CD8-positive, alpha-beta memory T cell (primary cell): ENCODE measurements at regions not wholly inside any gene's neighbourhood (a gene's known extent, or its start where the extent isn't known, plus 50 kb on each side); places are given as distances from the start of the nearest gene placed in this dataset.

Experiments
- CTCF ChIA-PET: fragments of 350-600 bp; sonication (Branson Sonifier 250); formaldehyde crosslinking; loops from one replicate; lab custom pipeline; 2021; ENCODE audit warnings: antibody characterized with exemption; lab: Charles Lee
- POLR2A ChIA-PET: fragments of 350-600 bp; sonication (Branson Sonifier 250); formaldehyde crosslinking; loops from one replicate; lab custom pipeline; 2021; ENCODE audit warnings: antibody characterized with exemption; lab: Charles Lee
- DNase-seq, 5 donors: peaks; one replicate each; pipeline versions ENCODE4 v3.0.0 to v3.0.0-alpha.2; 2020 to 2022; ENCODE audit warnings: mixed read lengths in 1 of 5
- H3K27ac ChIP-seq: one replicate; pipeline ENCODE4 v1.7.0; 2013; ENCODE audit warnings: low read depth, mild to moderate bottlenecking, low read length, moderate library complexity
- H3K27me3 ChIP-seq: 2 replicates; pipeline ENCODE4 v1.7.0; 2013; ENCODE audit warnings: low read length, mild to moderate bottlenecking; ENCODE audit not compliant: insufficient read depth, poor library complexity, severe bottlenecking
- H3K36me3 ChIP-seq: 2 replicates; pipeline ENCODE4 v1.7.0; 2013; ENCODE audit warnings: mild to moderate bottlenecking, low read length, moderate library complexity; ENCODE audit not compliant: insufficient read depth
- H3K4me1 ChIP-seq: 2 replicates; pipeline ENCODE4 v1.7.0; 2013; ENCODE audit warnings: mild to moderate bottlenecking, low read length, moderate library complexity; ENCODE audit not compliant: insufficient read depth
- H3K4me3 ChIP-seq: 2 replicates; pipeline ENCODE4 v1.7.0; 2013; ENCODE audit warnings: mild to moderate bottlenecking, low read length
- H3K9me3 ChIP-seq: 2 replicates; pipeline ENCODE4 v1.7.0; 2013; ENCODE audit warnings: mild to moderate bottlenecking, low read length
- H3K27ac Mint-ChIP-seq, 8 donors: one replicate each; pipeline ENCODE4 v1.8.0; 2020 to 2021; ENCODE audit warnings: mixed read lengths in 8 of 8, mild to moderate bottlenecking in 6 of 8, inconsistent platforms in 3 of 8, moderate library complexity in 3 of 8
- H3K27me3 Mint-ChIP-seq, 2 donors: one replicate each; pipeline ENCODE4 v1.8.0; 2020 to 2021; ENCODE audit warnings: mixed read lengths in 2 of 2, mild to moderate bottlenecking in 1 of 2, moderate library complexity in 1 of 2
- H3K36me3 Mint-ChIP-seq, 3 donors: one replicate each; pipeline ENCODE4 v1.8.0; 2020 to 2021; ENCODE audit warnings: mixed read lengths in 3 of 3, inconsistent platforms in 1 of 3, mild to moderate bottlenecking in 1 of 3
- H3K4me1 Mint-ChIP-seq, 3 donors: one replicate each; pipeline ENCODE4 v1.8.0; 2020 to 2021; ENCODE audit warnings: mixed read lengths in 3 of 3, inconsistent platforms in 1 of 3, mild to moderate bottlenecking in 1 of 3
- H3K4me3 Mint-ChIP-seq, 7 donors: one replicate each; pipeline ENCODE4 v1.8.0; 2020 to 2021; ENCODE audit warnings: mixed read lengths in 7 of 7, mild to moderate bottlenecking in 6 of 7, moderate library complexity in 4 of 7, inconsistent platforms in 2 of 7
- H3K9me3 Mint-ChIP-seq, 5 donors: one replicate each; pipeline ENCODE4 v1.8.0; 2020 to 2022; ENCODE audit warnings: mixed read lengths in 5 of 5, mild to moderate bottlenecking in 3 of 5, moderate library complexity in 2 of 5, inconsistent platforms in 1 of 5

- Histone ChIP-seq H3K9me3 (no peaks in the 10 kb centered on the region), H3K36me3 (no peaks in the 10 kb centered on the region), H3K27ac (no peak overlapping the region), H3K27me3 (no peaks in the 10 kb centered on the region), H3K4me3 (no peak overlapping the region), H3K4me1 (no peaks in the 10 kb centered on the region)
- Mint-ChIP-seq H3K4me1 (no peaks in the 10 kb centered on the region), H3K4me3 (no peak overlapping the region), H3K27ac (no peak overlapping the region), H3K9me3 (peaks cover 0 to 4% (median 0%) of the 10 kb centered on the region in 5 donors), H3K27me3 (peaks cover 0 to 3% of the 10 kb centered on the region in 2 donors), H3K36me3 (no peaks in the 10 kb centered on the region)
- DNase-seq = no peak
- ChIA-PET POLR2A (no interaction called here), CTCF (no interaction called here)
These were observed 508.7 kb downstream of the SOX2 start for GRCh38 chr3:182220471-182220870.

GRCh38 chr3:182226995-182227394 lies 515.3 kb downstream of the SOX2 start:
- no peak overlapping the region for H3K4me3 Mint-ChIP-seq
- H3K27me3 Mint-ChIP-seq = no peaks in the 10 kb centered on the region
- no peaks in the 10 kb centered on the region for H3K4me1 Mint-ChIP-seq
- peaks cover 0 to 11% (median 3%) of the 10 kb centered on the region in 5 donors for H3K9me3 Mint-ChIP-seq
- DNase-seq = no peak
- H3K27ac ChIP-seq = no peak overlapping the region
- ChIA-PET CTCF (no interaction called here), POLR2A (no interaction called here)
- H3K36me3 Mint-ChIP-seq = peaks cover 0 to 3% (median 0%) of the 10 kb centered on the region in 3 donors
- H3K27me3 ChIP-seq = no peaks in the 10 kb centered on the region
- no peaks in the 10 kb centered on the region for H3K36me3 ChIP-seq
- no peak overlapping the region for H3K27ac Mint-ChIP-seq
- H3K9me3 ChIP-seq = no peaks in the 10 kb centered on the region
- H3K4me1 ChIP-seq = no peaks in the 10 kb centered on the region
- no peak overlapping the region for H3K4me3 ChIP-seq

- CTCF ChIA-PET = no interaction called here
These were observed 521.7 kb downstream of the SOX2 start for GRCh38 chr3:182233405-182233804.

GRCh38 chr3:182233957-182234356 lies 522.2 kb downstream of the SOX2 start:
- Mint-ChIP-seq H3K4me3 (no peak overlapping the region), H3K27me3 (no peaks in the 10 kb centered on the region), H3K9me3 (peaks cover 0 to 8% (median 3%) of the 10 kb centered on the region in 5 donors), H3K36me3 (no peaks in the 10 kb centered on the region), H3K27ac (no peak overlapping the region), H3K4me1 (no peaks in the 10 kb centered on the region)
- no peak for DNase-seq
- ChIA-PET POLR2A (no interaction called here), CTCF (no interaction called here)
- H3K27me3 ChIP-seq = no peaks in the 10 kb centered on the region
- H3K4me3 ChIP-seq = no peak overlapping the region
- H3K4me1 ChIP-seq = no peaks in the 10 kb centered on the region
- no peaks in the 10 kb centered on the region for H3K9me3 ChIP-seq
- no peaks in the 10 kb centered on the region for H3K36me3 ChIP-seq
- no peak overlapping the region for H3K27ac ChIP-seq

More at GRCh38 chr3:182233405-182233804, 521.7 kb downstream of the SOX2 start:
- Histone ChIP-seq H3K4me1 (no peaks in the 10 kb centered on the region), H3K4me3 (no peak overlapping the region), H3K27ac (no peak overlapping the region), H3K36me3 (no peaks in the 10 kb centered on the region), H3K27me3 (no peaks in the 10 kb centered on the region), H3K9me3 (no peaks in the 10 kb centered on the region)
- Mint-ChIP-seq H3K27me3 (no peaks in the 10 kb centered on the region), H3K36me3 (no peaks in the 10 kb centered on the region), H3K4me3 (no peak overlapping the region), H3K4me1 (no peaks in the 10 kb centered on the region), H3K9me3 (peaks cover 0 to 6% (median 3%) of the 10 kb centered on the region in 5 donors), H3K27ac (no peak overlapping the region)
- POLR2A ChIA-PET = no interaction called here
- DNase-seq = no peak

GRCh38 chr3:182234881-182235280 lies 523.2 kb downstream of the SOX2 start:
- Histone ChIP-seq H3K27ac (no peak overlapping the region), H3K4me3 (no peak overlapping the region), H3K4me1 (no peaks in the 10 kb centered on the region), H3K9me3 (no peaks in the 10 kb centered on the region), H3K27me3 (no peaks in the 10 kb centered on the region), H3K36me3 (no peaks in the 10 kb centered on the region)
- ChIA-PET CTCF (no interaction called here), POLR2A (no interaction called here)
- Mint-ChIP-seq H3K4me1 (no peaks in the 10 kb centered on the region), H3K27ac (no peak overlapping the region), H3K36me3 (no peaks in the 10 kb centered on the region), H3K27me3 (no peaks in the 10 kb centered on the region), H3K9me3 (peaks cover 0 to 4% (median under 1%) of the 10 kb centered on the region in 5 donors), H3K4me3 (no peak overlapping the region)
- no peak for DNase-seq

GRCh38 chr3:182235504-182235903 lies 523.8 kb downstream of the SOX2 start:
- H3K36me3 ChIP-seq = no peaks in the 10 kb centered on the region
- no peak overlapping the region for H3K4me3 Mint-ChIP-seq

GRCh38 chr3:182238126-182238525 lies 526.4 kb downstream of the SOX2 start:
- POLR2A ChIA-PET = no interaction called here
- Mint-ChIP-seq H3K36me3 (no peaks in the 10 kb centered on the region), H3K9me3 (peaks cover 0 to 2% (median 0%) of the 10 kb centered on the region in 5 donors), H3K4me3 (no peak overlapping the region), H3K27ac (no peak overlapping the region), H3K27me3 (no peaks in the 10 kb centered on the region), H3K4me1 (no peaks in the 10 kb centered on the region)
- DNase-seq = no peak
- H3K4me1 ChIP-seq = no peaks in the 10 kb centered on the region
- CTCF ChIA-PET = no interaction called here
- H3K4me3 ChIP-seq = no peak overlapping the region
- no peaks in the 10 kb centered on the region for H3K36me3 ChIP-seq
- no peak overlapping the region for H3K27ac ChIP-seq
- H3K27me3 ChIP-seq = no peaks in the 10 kb centered on the region
- no peaks in the 10 kb centered on the region for H3K9me3 ChIP-seq

More at GRCh38 chr3:182235504-182235903, 523.8 kb downstream of the SOX2 start:
- Mint-ChIP-seq H3K4me1 (no peaks in the 10 kb centered on the region), H3K27ac (no peak overlapping the region), H3K36me3 (no peaks in the 10 kb centered on the region), H3K9me3 (peaks cover 0 to 2% (median 0%) of the 10 kb centered on the region in 5 donors), H3K27me3 (no peaks in the 10 kb centered on the region)
- ChIA-PET CTCF (no interaction called here), POLR2A (no interaction called here)
- Histone ChIP-seq H3K4me3 (no peak overlapping the region), H3K27me3 (no peaks in the 10 kb centered on the region), H3K9me3 (no peaks in the 10 kb centered on the region), H3K4me1 (no peaks in the 10 kb centered on the region), H3K27ac (no peak overlapping the region)
- no peak for DNase-seq

- peaks cover 0 to 2% (median 0%) of the 10 kb centered on the region in 5 donors for H3K9me3 Mint-ChIP-seq
- no peaks in the 10 kb centered on the region for H3K27me3 Mint-ChIP-seq
- H3K36me3 ChIP-seq = no peaks in the 10 kb centered on the region
- no peaks in the 10 kb centered on the region for H3K36me3 Mint-ChIP-seq
- no peak for DNase-seq
- H3K4me3 ChIP-seq = no peak overlapping the region
- H3K9me3 ChIP-seq = no peaks in the 10 kb centered on the region
- H3K27ac Mint-ChIP-seq = no peak overlapping the region
- ChIA-PET POLR2A (no interaction called here), CTCF (no interaction called here)
- H3K27ac ChIP-seq = no peak overlapping the region
- H3K4me1 Mint-ChIP-seq = no peaks in the 10 kb centered on the region
- H3K27me3 ChIP-seq = no peaks in the 10 kb centered on the region
- H3K4me3 Mint-ChIP-seq = no peak overlapping the region
- H3K4me1 ChIP-seq = no peaks in the 10 kb centered on the region
These were observed 527.6 kb downstream of the SOX2 start for GRCh38 chr3:182239316-182239715.

GRCh38 chr3:182240474-182240873 lies 528.7 kb downstream of the SOX2 start:
- Mint-ChIP-seq H3K9me3 (peaks cover 0 to 2% (median 0%) of the 10 kb centered on the region in 5 donors), H3K27ac (no peak overlapping the region), H3K4me1 (no peaks in the 10 kb centered on the region), H3K4me3 (no peak overlapping the region), H3K36me3 (no peaks in the 10 kb centered on the region), H3K27me3 (no peaks in the 10 kb centered on the region)
- H3K4me3 ChIP-seq = no peak overlapping the region
- CTCF ChIA-PET = no interaction called here
- no peaks in the 10 kb centered on the region for H3K27me3 ChIP-seq
- POLR2A ChIA-PET = no interaction called here
- no peaks in the 10 kb centered on the region for H3K4me1 ChIP-seq
- no peaks in the 10 kb centered on the region for H3K9me3 ChIP-seq
- no peak for DNase-seq
- no peaks in the 10 kb centered on the region for H3K36me3 ChIP-seq
- no peak overlapping the region for H3K27ac ChIP-seq
